H9 (cell line): ENCODE measurements at regions not wholly inside any gene's neighbourhood (a gene's known extent, or its start where the extent isn't known, plus 50 kb on each side); places are given as distances from the start of the nearest gene placed in this dataset.

ENCODE experiments used
- DNase-seq: peaks from one replicate; pipeline ENCODE4 v3.0.0-alpha.2; 2017
- H2AFZ ChIP-seq: one replicate; pipeline ENCODE4 v1.6.1; 2013; ENCODE audit warnings: mild to moderate bottlenecking, low read length, control low read depth, moderate library complexity
- H2AK5ac ChIP-seq: 2 replicates; pipeline ENCODE4 v1.6.1; 2013; ENCODE audit warnings: low read length, control low read depth, mixed read lengths; ENCODE audit not compliant: insufficient read length
- H2BK120ac ChIP-seq: one replicate; pipeline ENCODE4 v1.6.1; 2013; ENCODE audit warnings: low read depth, mild to moderate bottlenecking, low read length, control low read depth, inconsistent platforms; ENCODE audit not compliant: poor library complexity, severe bottlenecking
- H2BK12ac ChIP-seq: 2 replicates; pipeline ENCODE4 v1.6.1; 2013; ENCODE audit warnings: low read length, control low read depth, mixed read lengths, low read depth; ENCODE audit not compliant: insufficient read length
- H2BK15ac ChIP-seq: 2 replicates; pipeline ENCODE4 v1.6.1; 2013; ENCODE audit warnings: low read depth, low read length, control low read depth
- H2BK20ac ChIP-seq: one replicate; pipeline ENCODE4 v1.6.1; 2013; ENCODE audit warnings: low read depth, mild to moderate bottlenecking, low read length, control low read depth, inconsistent platforms; ENCODE audit not compliant: poor library complexity, severe bottlenecking
- H2BK5ac ChIP-seq: 2 replicates; pipeline ENCODE4 v1.6.1; 2013; ENCODE audit warnings: low read length, control low read depth, mixed read lengths; ENCODE audit not compliant: insufficient read length
- H3K14ac ChIP-seq: 2 replicates; pipeline ENCODE4 v1.6.1; 2013; ENCODE audit warnings: low read length, control low read depth; ENCODE audit not compliant: insufficient read depth
- H3K18ac ChIP-seq: 2 replicates; pipeline ENCODE4 v1.6.1; 2013; ENCODE audit warnings: low read depth, mild to moderate bottlenecking, mixed read lengths, low read length, control low read depth; ENCODE audit not compliant: insufficient read length
- H3K23ac ChIP-seq: 2 replicates; pipeline ENCODE4 v1.6.1; 2013; ENCODE audit warnings: low read length, control low read depth, mixed read lengths, low read depth; ENCODE audit not compliant: insufficient read length
- H3K23me2 ChIP-seq: 2 replicates; pipeline ENCODE4 v1.6.1; 2013; ENCODE audit warnings: low read depth, mild to moderate bottlenecking, mixed read lengths, low read length, control low read depth; ENCODE audit not compliant: insufficient read length, poor library complexity, severe bottlenecking
- H3K27ac ChIP-seq: 2 replicates; pipeline ENCODE4 v1.5.1; 2013; ENCODE audit warnings: low read length, control low read depth, mixed read lengths, low read depth; ENCODE audit not compliant: insufficient read length
- H3K27me3 ChIP-seq: 2 replicates; pipeline ENCODE4 v1.6.1; 2013; ENCODE audit warnings: low read length, control low read depth, inconsistent platforms; ENCODE audit not compliant: insufficient read depth
- H3K4ac ChIP-seq: 2 replicates; pipeline ENCODE4 v1.6.1; 2013; ENCODE audit warnings: low read depth, mild to moderate bottlenecking, control low read depth, inconsistent platforms, low read length, moderate library complexity
- H3K4me1 ChIP-seq: 2 replicates; pipeline ENCODE4 v1.6.1; 2013; ENCODE audit warnings: low read length, control low read depth, inconsistent platforms; ENCODE audit not compliant: insufficient read depth
- H3K4me2 ChIP-seq: 2 replicates; pipeline ENCODE4 v1.6.1; 2013; ENCODE audit warnings: low read length, control low read depth, mixed read lengths; ENCODE audit not compliant: insufficient read length, insufficient read depth
- H3K56ac ChIP-seq: 2 replicates; pipeline ENCODE4 v1.6.1; 2013; ENCODE audit warnings: low read depth, mild to moderate bottlenecking, mixed read lengths, low read length, control low read depth; ENCODE audit not compliant: insufficient read length
- H3K79me1 ChIP-seq: 2 replicates; pipeline ENCODE4 v1.6.1; 2013; ENCODE audit warnings: low read depth, mild to moderate bottlenecking, moderate library complexity, low read length, control low read depth, inconsistent platforms; ENCODE audit not compliant: insufficient read depth, poor library complexity, severe bottlenecking
- H3K79me2 ChIP-seq: 2 replicates; pipeline ENCODE4 v1.6.1; 2013; ENCODE audit warnings: low read length, control low read depth, inconsistent platforms; ENCODE audit not compliant: insufficient read depth
- H3K9ac ChIP-seq: 2 replicates; pipeline ENCODE4 v1.6.1; 2013; ENCODE audit warnings: low read length, control low read depth, mixed read lengths; ENCODE audit not compliant: insufficient read length; ENCODE audit errors: extremely low read depth
- H3K9me3 ChIP-seq: one replicate; pipeline ENCODE4 v1.6.1; 2013; ENCODE audit warnings: low read depth, low read length, inconsistent platforms; ENCODE audit not compliant: control insufficient read depth
- H3T11ph ChIP-seq: one replicate; pipeline ENCODE4 v1.6.1; 2013; ENCODE audit warnings: mild to moderate bottlenecking, low read length, control low read depth, inconsistent platforms
- H4K20me1 ChIP-seq: one replicate; pipeline ENCODE4 v1.6.1; 2013; ENCODE audit not compliant: control insufficient read depth, insufficient read length, insufficient read depth
- H4K5ac ChIP-seq: 2 replicates; pipeline ENCODE4 v1.6.1; 2013; ENCODE audit warnings: low read depth, mild to moderate bottlenecking, mixed read lengths, low read length, control low read depth; ENCODE audit not compliant: insufficient read length
- H4K8ac ChIP-seq: replicated peaks from 2 replicates; pipeline ENCODE4 v1.6.1; 2013; ENCODE audit warnings: low read length, control low read depth, mixed read lengths, low read depth; ENCODE audit not compliant: insufficient read length
- H4K91ac ChIP-seq: 2 replicates; pipeline ENCODE4 v1.6.1; 2013; ENCODE audit warnings: low read depth, mild to moderate bottlenecking, moderate library complexity, mixed read lengths, low read length, control low read depth; ENCODE audit not compliant: insufficient read length
- H3K27ac Mint-ChIP-seq, 3 experiments: 2 replicates in 2 of 3; 3 replicates in 1 of 3; pipeline ENCODE4 v1.8.0; 2020 to 2021; ENCODE audit warnings: mixed read lengths in 3 of 3, mild to moderate bottlenecking in 1 of 3, moderate library complexity in 1 of 3
- H3K27me3 Mint-ChIP-seq: 2 replicates; pipeline ENCODE4 v1.8.0; 2021; ENCODE audit warnings: low read depth, mild to moderate bottlenecking, moderate library complexity, mixed read lengths
- H3K36me3 Mint-ChIP-seq, 3 experiments: 2 replicates in 2 of 3; 3 replicates in 1 of 3; pipeline ENCODE4 v1.8.0; 2020 to 2021; ENCODE audit warnings: low read depth in 3 of 3, mixed read lengths in 3 of 3; ENCODE audit not compliant: insufficient read depth in 1 of 3
- H3K4me1 Mint-ChIP-seq, 2 experiments: 2 replicates each; pipeline ENCODE4 v1.8.0; 2020; ENCODE audit warnings: mixed read lengths in 2 of 2
- H3K4me3 Mint-ChIP-seq, 2 experiments: 2 replicates in 1 of 2; 3 replicates in 1 of 2; pipeline ENCODE4 v1.8.0; 2020 to 2021; ENCODE audit warnings: mild to moderate bottlenecking in 2 of 2, mixed read lengths in 2 of 2, moderate library complexity in 1 of 2
- H3K9me3 Mint-ChIP-seq, 2 experiments: 2 replicates in 1 of 2; 3 replicates in 1 of 2; pipeline ENCODE4 v1.8.0; 2020; ENCODE audit warnings: mild to moderate bottlenecking in 2 of 2, mixed read lengths in 2 of 2, moderate library complexity in 1 of 2
- CTCF ChIP-seq: fragments of 200-600 bp; sonication (generic); conservative IDR thresholded peaks from 3 replicates; pipeline ENCODE4 v1.8.0; 2021; ENCODE audit warnings: antibody characterized with exemption, mild to moderate bottlenecking
- WGBS: extraction: QIAGEN DNeasy Blood & Tissue Kit; methylation state at CpG from one replicate; pipeline ENCODE4 v1.1.7; 2013; ENCODE audit warnings: missing lambda C conversion rate, low lambda C conversion rate, mixed read lengths; ENCODE audit not compliant: insufficient read length; ENCODE audit errors: extremely low coverage; 5-methylcytosine and 5-hydroxymethylcytosine counted together

GRCh38 chr13:84032116-84032515, 149.8 kb upstream of the SLITRK1 start:
- Histone ChIP-seq H3K9me3 (no peaks in the 10 kb centered on the region), H2AFZ (no peak overlapping the region), H3K23me2 (no peaks in the 10 kb centered on the region), H3K79me2 (no peaks in the 10 kb centered on the region), H3K4ac (no peak overlapping the region), H3K27ac (no peak overlapping the region), H3T11ph (no peak overlapping the region), H2BK12ac (no peak overlapping the region), H2BK15ac (no peak overlapping the region), H3K4me2 (no peak overlapping the region), H3K4me1 (peaks cover 3% of the 10 kb centered on the region; the same call in 1 of the 2 replicates), H2BK5ac (no peak overlapping the region), H3K23ac (no peak overlapping the region), H4K5ac (no peak overlapping the region), H4K91ac (no peak overlapping the region), H2BK120ac (no peak overlapping the region), H4K20me1 (no peaks in the 10 kb centered on the region), H3K9ac (no peak overlapping the region), H2BK20ac (no peak overlapping the region), H3K79me1 (no peaks in the 10 kb centered on the region), H3K18ac (no peak overlapping the region), H4K8ac (no peak overlapping the region), H3K56ac (no peak overlapping the region), H3K14ac (no peak overlapping the region), H2AK5ac (no peak overlapping the region), H3K27me3 (no peaks in the 10 kb centered on the region; the same call in 1 of the 2 replicates)
- H3K27ac Mint-ChIP-seq, result no peak overlapping the region
- no peak for DNase-seq
- peaks cover 0 to 6% (median 0%) of the 10 kb centered on the region in 3 experiments; a peak in 4 of 7 replicates for H3K36me3 Mint-ChIP-seq
- no peak overlapping the region for H3K4me3 Mint-ChIP-seq
- peaks cover 11% of the 10 kb centered on the region for H3K27me3 Mint-ChIP-seq
- no peak for TF ChIP-seq CTCF
- no CpG with 5 or more reads among the region's 1 CpG for WGBS
- peaks cover 10 to 13% of the 10 kb centered on the region in 2 experiments for H3K4me1 Mint-ChIP-seq
- peaks cover 0 to 6% of the 10 kb centered on the region in 2 experiments; a peak in 1 of 5 replicates for H3K9me3 Mint-ChIP-seq
